HG03064 (cell line): ENCODE measurements at regions not wholly inside any gene's neighbourhood (a gene's known extent, or its start where the extent isn't known, plus 50 kb on each side); places are given as distances from the start of the nearest gene placed in this dataset.

Experiments used
- ATAC-seq: cut with Tn5 transposase; IDR thresholded peaks from one replicate; pipeline ENCODE4 v1.9.1; 2021; ENCODE audit warnings: low read depth; ENCODE audit not compliant: unreplicated experiment

DNA sequence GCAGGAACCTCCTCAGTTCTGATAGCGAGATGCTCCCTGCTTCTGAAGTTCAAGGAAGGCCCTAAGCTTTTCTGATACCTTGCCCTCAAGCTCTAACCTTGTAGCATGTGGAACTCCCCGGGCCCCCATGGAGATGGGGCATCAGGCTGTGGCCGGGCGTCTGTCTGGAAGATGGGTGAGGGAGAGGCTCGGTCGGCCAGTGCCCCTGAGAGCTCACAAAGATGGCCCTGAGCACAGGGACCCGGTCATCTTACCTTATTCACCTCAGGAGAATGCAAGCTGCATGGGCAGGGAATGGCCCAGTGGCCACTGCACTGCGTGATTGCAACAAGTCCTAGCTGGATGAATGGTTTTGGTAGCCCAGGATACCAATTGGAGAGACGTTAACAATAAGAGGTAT, 830.3 kb downstream of the TBC1D22A start:
- no peak for ATAC-seq

- ATAC-seq: no peak
Measured at GRCh38 chr22:47591709-47592108, 829.3 kb downstream of the TBC1D22A start.

DNA sequence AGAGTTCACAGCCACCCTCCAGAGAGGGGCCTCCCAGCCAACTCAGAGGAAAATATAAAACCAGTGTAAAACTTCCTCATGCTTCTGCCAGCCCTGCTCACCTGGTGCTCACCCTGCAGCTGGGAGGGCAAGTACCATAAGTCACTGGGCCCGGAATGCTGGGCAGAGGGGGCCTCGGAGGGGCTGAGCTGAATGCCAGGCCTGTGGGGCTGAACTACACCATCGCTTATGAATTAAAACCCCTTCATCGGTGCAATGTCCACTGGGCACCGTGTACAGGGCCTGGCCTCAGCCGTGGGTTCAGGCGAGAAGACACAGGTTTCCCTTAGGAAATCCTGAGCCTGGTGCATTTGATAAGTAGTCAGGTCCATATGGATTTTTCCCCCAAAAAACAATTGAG, 828.6 kb downstream of the TBC1D22A start:
- ATAC-seq: no peak

GRCh38 chr22:47589271-47590250, 827.1 kb downstream of the TBC1D22A start:
- ATAC-seq: no peak

DNA sequence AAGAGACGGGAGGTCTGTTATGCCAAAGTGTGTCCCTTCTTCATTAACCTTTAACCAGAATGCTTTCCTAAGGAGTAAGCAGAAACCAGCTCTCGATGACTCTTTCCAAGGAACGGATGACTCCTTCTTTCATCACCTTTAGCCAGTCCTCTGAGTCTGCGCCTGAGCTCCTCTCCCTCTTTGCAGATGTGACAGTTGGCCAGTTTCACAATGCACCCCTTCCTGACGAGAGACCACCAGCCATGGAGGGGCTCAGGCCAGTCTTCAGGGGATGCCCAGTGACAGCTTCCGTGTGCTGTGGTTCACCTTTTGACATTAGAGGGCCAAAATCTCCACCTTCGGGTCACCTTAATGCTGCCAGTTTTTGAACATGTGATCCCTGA, 826.1 kb downstream of the TBC1D22A start:
- no peak for ATAC-seq

- ATAC-seq: no peak
Measured at GRCh38 chr22:47587861-47588577, 825.6 kb downstream of the TBC1D22A start.

- no peak for ATAC-seq
Measured at GRCh38 chr22:47587361-47587760, 824.9 kb downstream of the TBC1D22A start.

GRCh38 chr22:47586946-47587345, 824.5 kb downstream of the TBC1D22A start:
- no peak for ATAC-seq

DNA sequence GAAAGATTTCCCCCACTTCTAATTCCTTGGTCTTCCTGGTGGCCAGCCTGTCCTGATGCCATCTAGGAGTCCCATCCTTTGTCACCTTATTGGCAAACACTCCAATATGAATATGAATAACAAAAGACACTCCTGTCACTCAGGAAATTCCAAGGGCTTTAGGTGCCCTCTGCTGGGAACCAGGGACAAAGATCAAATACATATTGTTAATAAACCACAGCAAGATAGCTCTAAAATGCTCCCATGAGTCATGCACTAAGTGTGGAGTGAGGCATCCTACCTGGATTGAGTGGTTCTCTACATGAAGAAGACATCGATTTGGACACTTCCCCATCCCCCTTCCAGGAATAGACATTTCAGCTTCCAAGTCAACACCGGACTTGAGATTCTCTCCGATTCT, 823.6 kb downstream of the TBC1D22A start:
- ATAC-seq: no peak

DNA sequence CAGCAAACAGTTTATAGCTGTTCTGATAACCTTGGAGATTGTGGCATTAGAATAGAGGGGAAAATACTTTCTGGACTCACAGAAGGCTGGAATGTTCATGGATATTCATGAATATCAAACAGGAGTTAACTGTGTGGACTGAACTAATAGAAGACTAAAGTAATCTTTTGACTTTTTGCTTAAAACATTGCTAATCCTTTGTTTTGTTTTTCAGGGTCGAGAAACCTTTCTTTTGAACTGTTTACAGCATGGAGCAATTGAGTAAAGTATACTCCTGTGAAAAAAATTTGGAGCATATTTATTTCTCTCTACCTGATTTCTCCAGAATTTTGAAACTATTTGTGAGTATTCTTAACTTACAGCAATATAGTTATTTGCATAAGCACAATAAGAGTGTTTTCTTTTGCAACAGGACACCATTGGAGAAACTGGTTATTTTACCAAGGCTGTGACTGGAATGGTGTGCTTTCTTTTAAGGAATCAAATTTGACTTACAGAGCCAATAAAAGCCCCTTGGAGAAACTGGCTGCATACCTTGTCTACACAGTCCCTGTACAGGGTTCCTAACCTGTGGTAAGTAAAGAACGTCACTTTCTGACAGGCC, 821.6 kb downstream of the TBC1D22A start:
- no peak for ATAC-seq

DNA sequence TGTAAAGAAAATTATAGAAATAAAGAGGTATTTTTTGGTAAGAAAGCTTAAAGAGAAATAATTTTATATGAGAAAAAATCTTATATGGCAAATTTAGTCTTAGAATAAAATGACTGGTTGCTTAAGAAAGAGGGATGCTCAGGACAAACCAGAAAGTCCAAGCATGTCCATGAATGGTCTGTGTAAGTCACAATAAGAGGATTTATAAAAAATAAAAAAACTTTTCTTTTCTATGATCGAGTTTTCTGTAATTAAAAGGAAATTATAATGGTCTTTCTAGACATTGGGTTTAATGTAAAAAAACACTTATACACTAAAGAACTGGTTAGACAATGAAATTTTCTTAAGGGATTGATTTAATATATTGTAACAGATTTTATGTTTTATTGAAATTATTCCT, 819.6 kb downstream of the TBC1D22A start:
- ATAC-seq: no peak

- ATAC-seq: no peak
Measured at GRCh38 chr22:47580121-47580520, 817.7 kb downstream of the TBC1D22A start.

- ATAC-seq: no peak
Measured at GRCh38 chr22:47576908-47577307, 814.5 kb downstream of the TBC1D22A start.

DNA sequence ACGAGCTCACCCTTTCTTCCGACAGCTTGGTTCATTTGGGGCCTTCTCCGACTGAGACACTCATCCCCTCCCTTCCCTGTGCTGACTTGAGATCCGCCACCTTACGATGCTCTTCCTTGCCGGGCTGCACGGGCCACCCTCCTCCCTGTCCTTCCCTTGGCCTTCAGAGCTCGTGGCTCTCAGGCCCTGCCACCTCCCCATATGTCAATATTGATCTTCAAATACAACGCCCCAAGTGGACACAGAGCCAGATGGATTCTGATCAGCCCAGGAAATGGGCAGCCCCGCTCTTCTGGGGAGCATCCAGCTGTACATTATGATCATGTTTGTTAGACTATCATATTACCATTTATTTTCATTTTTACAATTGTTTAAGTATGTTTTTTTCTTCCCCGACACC, 812.8 kb downstream of the TBC1D22A start:
- no peak for ATAC-seq

DNA sequence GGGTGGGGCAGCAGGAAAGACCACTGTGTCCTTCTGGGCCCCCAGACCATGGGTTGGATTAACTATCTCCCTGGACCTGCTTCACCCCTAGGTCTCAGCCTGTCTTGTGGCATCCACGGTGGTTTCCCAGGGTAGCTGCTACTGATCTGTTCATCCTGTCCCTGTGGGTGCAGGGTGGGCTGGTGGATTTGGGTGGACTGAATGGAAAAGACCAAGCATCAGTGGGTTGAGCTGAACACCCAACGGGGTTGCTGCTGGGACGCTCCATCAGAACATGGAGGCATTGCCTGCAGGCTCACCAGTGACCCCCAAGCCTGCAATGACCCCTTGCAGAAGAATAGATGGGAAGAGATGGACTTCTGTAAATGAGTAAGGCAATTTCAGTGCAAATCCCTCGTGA, 812.1 kb downstream of the TBC1D22A start:
- ATAC-seq: no peak

DNA sequence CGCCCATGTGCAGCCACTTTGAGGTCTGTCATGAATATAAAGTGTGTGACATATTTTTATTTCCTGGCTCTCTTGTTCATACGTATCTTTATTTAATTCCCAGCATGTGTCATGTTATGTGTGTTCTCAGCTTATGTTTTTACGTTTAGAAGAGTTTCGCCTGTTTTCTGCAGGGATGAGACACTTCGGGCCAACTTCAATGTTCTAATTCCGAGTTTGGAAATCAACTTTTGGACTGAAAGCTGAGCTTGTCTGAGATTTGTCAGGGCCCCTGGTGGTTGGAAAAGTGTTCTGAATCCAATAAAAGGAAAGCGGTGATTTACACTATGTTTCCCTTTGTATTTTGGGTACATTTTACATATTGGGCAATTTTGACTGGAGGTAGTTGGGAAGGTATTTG, 810.7 kb downstream of the TBC1D22A start:
- no peak for ATAC-seq

DNA sequence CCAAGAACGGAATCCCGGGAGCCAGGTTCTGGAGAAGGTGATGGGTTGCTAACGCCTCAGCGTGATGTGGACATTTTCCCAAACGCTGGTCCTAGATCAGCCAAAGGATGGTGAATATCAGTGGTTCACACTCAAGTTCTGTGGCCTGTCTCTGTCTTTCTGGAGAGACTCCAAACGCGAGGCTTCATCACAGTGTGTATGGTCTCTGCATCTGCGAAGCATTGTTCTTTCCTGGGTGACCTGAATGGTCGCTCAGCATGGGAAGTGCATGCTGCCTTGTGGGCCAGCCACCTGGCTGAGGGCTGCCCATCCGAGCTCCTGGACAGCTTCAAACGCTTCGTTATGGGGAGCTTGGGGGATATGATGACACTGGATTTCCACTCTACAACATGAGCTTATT, 810.0 kb downstream of the TBC1D22A start:
- ATAC-seq: no peak

DNA sequence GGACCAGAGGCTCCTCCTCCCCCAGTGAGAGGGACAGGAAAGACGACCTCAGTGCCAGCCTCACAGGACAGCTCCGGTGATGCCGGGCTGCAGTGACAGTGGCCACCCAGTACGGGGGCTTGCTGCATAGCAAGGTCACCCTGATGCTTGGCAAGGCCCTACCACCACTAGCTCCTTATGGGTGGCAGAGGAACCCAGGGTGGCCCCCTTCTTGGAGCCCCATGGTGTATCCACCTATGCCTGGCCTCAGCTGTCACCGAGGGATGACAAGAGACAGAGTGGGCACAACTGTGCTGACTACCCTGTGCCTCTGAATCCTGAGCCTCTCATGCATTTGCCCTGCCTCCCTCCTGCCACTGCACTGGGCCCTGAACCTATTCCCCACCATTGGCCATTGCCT, 809.2 kb downstream of the TBC1D22A start:
- ATAC-seq: no peak

DNA sequence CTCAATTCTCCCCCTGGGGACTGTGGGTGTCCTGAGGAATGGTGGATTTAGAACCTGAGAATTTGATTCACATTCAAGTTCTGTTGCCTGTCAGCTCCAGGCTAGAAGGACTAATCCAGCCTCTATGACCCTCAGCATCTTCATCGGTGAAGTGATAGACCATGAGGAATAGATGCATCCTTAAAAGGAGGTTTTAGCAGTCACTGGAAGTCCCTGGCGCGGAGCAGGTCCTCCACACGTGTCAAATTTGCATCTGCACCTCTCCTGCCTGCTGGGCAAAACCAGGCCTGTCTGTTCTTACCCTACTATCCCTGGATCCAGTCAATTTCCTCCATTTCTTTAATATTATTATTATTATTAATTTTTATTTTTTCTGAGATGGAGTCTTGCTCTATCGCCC, 808.4 kb downstream of the TBC1D22A start:
- no peak for ATAC-seq

- no peak for ATAC-seq
Measured at GRCh38 chr22:47570300-47570685, 807.8 kb downstream of the TBC1D22A start.
